Muscle layer of colon (tissue), 2 donors: ENCODE measurements at regions not wholly inside any gene's neighbourhood (a gene's known extent, or its start where the extent isn't known, plus 50 kb on each side); places are given as distances from the start of the nearest gene placed in this dataset.
A peak's percentile ranks its signal among the peaks of the same experiment; 100 is the strongest.

Source experiments
- H3K27ac ChIP-seq: one replicate; pipeline ENCODE4 v1.7.0; 2013; ENCODE audit warnings: low read depth, mild to moderate bottlenecking, low read length, moderate library complexity
- H3K27me3 ChIP-seq, 2 donors: one replicate each; pipeline ENCODE4 v1.7.0; 2013; ENCODE audit warnings: low read length in 2 of 2, mild to moderate bottlenecking in 2 of 2; ENCODE audit not compliant: insufficient read depth in 2 of 2, control insufficient read depth in 1 of 2
- H3K36me3 ChIP-seq: one replicate; pipeline ENCODE4 v1.7.0; 2013; ENCODE audit warnings: mild to moderate bottlenecking, low read length; ENCODE audit not compliant: insufficient read depth
- H3K4me1 ChIP-seq: one replicate; pipeline ENCODE4 v1.7.0; 2013; ENCODE audit warnings: mild to moderate bottlenecking, low read length; ENCODE audit not compliant: insufficient read depth
- H3K4me3 ChIP-seq, 2 donors: one replicate each; pipeline ENCODE4 v1.7.0; 2013; ENCODE audit warnings: low read length in 2 of 2, low read depth in 1 of 2, mild to moderate bottlenecking in 1 of 2, moderate library complexity in 1 of 2
- H3K9ac ChIP-seq: one replicate; pipeline ENCODE4 v1.7.0; 2013; ENCODE audit warnings: low read length
- H3K9me3 ChIP-seq: one replicate; pipeline ENCODE4 v1.7.0; 2013; ENCODE audit warnings: mild to moderate bottlenecking, low read length
- donor health status: abdominal sarcoma.
- donor health status: Adenocarcinoma of cecum.

- Histone ChIP-seq H3K4me3 (no peak overlapping the region), H3K4me1 (no peaks in the 10 kb centered on the region), H3K27me3 (no peaks in the 10 kb centered on the region), H3K9ac (no peak overlapping the region), H3K9me3 (no peaks in the 10 kb centered on the region), H3K36me3 (no peaks in the 10 kb centered on the region), H3K27ac (no peak overlapping the region)
Observed at GRCh38 chr9:29198861-29199260, 1625.6 kb upstream of the C9orf72 start.

GRCh38 chr9:29199975-29200374 is 1626.7 kb upstream of the C9orf72 start:
- no peaks in the 10 kb centered on the region for H3K27me3 ChIP-seq
- no peak overlapping the region for H3K27ac ChIP-seq
- no peak overlapping the region for H3K9ac ChIP-seq
- H3K4me1 ChIP-seq = no peaks in the 10 kb centered on the region
- no peaks in the 10 kb centered on the region for H3K36me3 ChIP-seq
- H3K9me3 ChIP-seq = no peaks in the 10 kb centered on the region
- no peak overlapping the region for H3K4me3 ChIP-seq

GRCh38 chr9:29200650-29201049 is 1627.4 kb upstream of the C9orf72 start:
- H3K4me1 ChIP-seq = no peaks in the 10 kb centered on the region

GRCh38 chr9:29203244-29203930 is 1630.1 kb upstream of the C9orf72 start:
- no peak overlapping the region for H3K4me3 ChIP-seq

More at GRCh38 chr9:29200650-29201049, 1627.4 kb upstream of the C9orf72 start:
- Histone ChIP-seq H3K9ac (no peak overlapping the region), H3K27ac (no peak overlapping the region), H3K36me3 (no peaks in the 10 kb centered on the region), H3K9me3 (no peaks in the 10 kb centered on the region), H3K4me3 (no peak overlapping the region), H3K27me3 (no peaks in the 10 kb centered on the region)

GRCh38 chr9:29208670-29209069 is 1635.4 kb upstream of the C9orf72 start:
- Histone ChIP-seq H3K4me3 (no peak overlapping the region), H3K36me3 (no peaks in the 10 kb centered on the region), H3K27ac (no peak overlapping the region), H3K9me3 (no peaks in the 10 kb centered on the region), H3K9ac (no peak overlapping the region), H3K4me1 (peaks cover 14% of the 10 kb centered on the region), H3K27me3 (peaks cover 0 to 14% of the 10 kb centered on the region in 2 donors)

More at GRCh38 chr9:29203244-29203930, 1630.1 kb upstream of the C9orf72 start:
- H3K9ac ChIP-seq = no peak overlapping the region
- H3K36me3 ChIP-seq = no peaks in the 10 kb centered on the region
- H3K27ac ChIP-seq = no peak overlapping the region
- no peaks in the 10 kb centered on the region for H3K27me3 ChIP-seq
- H3K4me1 ChIP-seq = no peaks in the 10 kb centered on the region
- no peaks in the 10 kb centered on the region for H3K9me3 ChIP-seq

- peaks cover 11 to 25% of the 10 kb centered on the region in 2 donors for H3K27me3 ChIP-seq
- no peak overlapping the region for H3K27ac ChIP-seq
- no peaks in the 10 kb centered on the region for H3K9me3 ChIP-seq
- no peak overlapping the region for H3K4me3 ChIP-seq
- H3K9ac ChIP-seq = no peak overlapping the region
- peaks cover 21% of the 10 kb centered on the region for H3K4me1 ChIP-seq
- H3K36me3 ChIP-seq = no peaks in the 10 kb centered on the region
Observed at GRCh38 chr9:29209748-29210291, 1636.5 kb upstream of the C9orf72 start.

- Histone ChIP-seq H3K9me3 (no peaks in the 10 kb centered on the region), H3K27ac (no peak overlapping the region), H3K36me3 (no peaks in the 10 kb centered on the region), H3K9ac (no peak overlapping the region), H3K4me3 (no peak overlapping the region), H3K27me3 (peaks cover 21 to 36% of the 10 kb centered on the region in 2 donors), H3K4me1 (peaks cover 25% of the 10 kb centered on the region)
Observed at GRCh38 chr9:29211003-29211579, 1637.8 kb upstream of the C9orf72 start.

GRCh38 chr9:29211580-29212396 is 1638.5 kb upstream of the C9orf72 start:
- peaks cover 27 to 36% of the 10 kb centered on the region in 2 donors for H3K27me3 ChIP-seq
- H3K9me3 ChIP-seq = no peaks in the 10 kb centered on the region
- H3K4me3 ChIP-seq = peak overlapping the region; percentile 30 to 59
- H3K9ac ChIP-seq = no peak overlapping the region
- no peak overlapping the region for H3K27ac ChIP-seq
- H3K36me3 ChIP-seq = no peaks in the 10 kb centered on the region
- H3K4me1 ChIP-seq = peaks cover 25% of the 10 kb centered on the region

- H3K4me3 ChIP-seq = peak overlapping the region; percentile 30 to 59
- peaks cover 25% of the 10 kb centered on the region for H3K4me1 ChIP-seq
- H3K27ac ChIP-seq = no peak overlapping the region
- no peaks in the 10 kb centered on the region for H3K9me3 ChIP-seq
- peaks cover 29 to 36% of the 10 kb centered on the region in 2 donors for H3K27me3 ChIP-seq
- no peak overlapping the region for H3K9ac ChIP-seq
- no peaks in the 10 kb centered on the region for H3K36me3 ChIP-seq
Observed at GRCh38 chr9:29212397-29213387, 1639.4 kb upstream of the C9orf72 start.

- Histone ChIP-seq H3K36me3 (no peaks in the 10 kb centered on the region), H3K4me1 (peaks cover 25% of the 10 kb centered on the region), H3K4me3 (peak within 1 kb of the TSS; percentile 30 to 59), H3K9me3 (no peaks in the 10 kb centered on the region), H3K9ac (no peak within 1 kb of the TSS), H3K27ac (no peak within 1 kb of the TSS), H3K27me3 (peaks cover 29 to 36% of the 10 kb centered on the region in 2 donors)
Observed at GRCh38 chr9:29213417-29214153, 1640.3 kb upstream of the C9orf72 start, which contains the start of gene LINGO2. Gene LINGO2 (minus strand): TSS chr9:29213601.
